H1 (cell line): ENCODE measurements at regions not wholly inside any gene's neighbourhood (a gene's known extent, or its start where the extent isn't known, plus 50 kb on each side); places are given as distances from the start of the nearest gene placed in this dataset.

Experiments used
- CTCF ChIA-PET: fragments of 300-600 bp; sonication (Branson Sonifier 250); formaldehyde crosslinking; loops from one replicate; lab custom pipeline; 2021; ENCODE audit not compliant: partially characterized antibody; lab: Charles Lee
- POLR2A ChIA-PET: fragments of 300-600 bp; sonication (Branson Sonifier 250); formaldehyde crosslinking; loops from one replicate; lab custom pipeline; 2021; ENCODE audit warnings: inconsistent platforms; ENCODE audit not compliant: partially characterized antibody; lab: Charles Lee
- DNase-seq, 2 experiments: peaks; one replicate each; pipeline versions ENCODE4 v3.0.0 to v3.0.0-alpha.2; 2010 to 2022; ENCODE audit warnings: low spot score in 2 of 2, low read depth in 1 of 2, mixed read lengths in 1 of 2
- FAIRE-seq: peaks from 2 replicates; lab custom pipeline; 2011; peaks lifted over from hg19 to GRCh38; lab: Jason Lieb, UNC
- H2AFZ ChIP-seq: 2 replicates; pipeline ENCODE4 v1.8.1; 2012; ENCODE audit warnings: low read length, inconsistent platforms
- H2AK5ac ChIP-seq: 2 replicates; pipeline ENCODE4 v1.6.1; 2013; ENCODE audit warnings: low read depth, low read length
- H2BK120ac ChIP-seq: replicated peaks from 2 replicates; pipeline ENCODE3; 2013; ENCODE audit warnings: low read depth, low read length, inconsistent platforms
- H2BK12ac ChIP-seq: 2 replicates; pipeline ENCODE4 v1.6.1; 2013; ENCODE audit warnings: low read depth, low read length
- H2BK15ac ChIP-seq: 2 replicates; pipeline ENCODE4 v1.6.1; 2013; ENCODE audit warnings: low read length
- H2BK20ac ChIP-seq: 2 replicates; pipeline ENCODE4 v1.6.1; 2013; ENCODE audit warnings: low read length
- H2BK5ac ChIP-seq: 2 replicates; pipeline ENCODE4 v1.6.1; 2013; ENCODE audit warnings: low read depth, low read length
- H3K14ac ChIP-seq: 2 replicates; pipeline ENCODE4 v1.6.1; 2013; ENCODE audit warnings: inconsistent platforms; ENCODE audit not compliant: insufficient read length
- H3K18ac ChIP-seq: 2 replicates; pipeline ENCODE4 v1.6.1; 2013; ENCODE audit warnings: low read length; ENCODE audit errors: extremely low read depth
- H3K23ac ChIP-seq: 2 replicates; pipeline ENCODE4 v1.6.1; 2013; ENCODE audit warnings: inconsistent platforms; ENCODE audit not compliant: insufficient read length
- H3K23me2 ChIP-seq: 2 replicates; pipeline ENCODE4 v1.6.1; 2013; ENCODE audit warnings: low read depth, low read length
- H3K27ac ChIP-seq: 2 replicates; pipeline ENCODE4 v1.6.1; 2011; ENCODE audit warnings: low read depth, low read length, inconsistent platforms
- H3K27me3 ChIP-seq, 4 experiments: replicated peaks in 1 of 4; 1 replicate in 1 of 4; 2 replicates in 3 of 4; pipeline versions ENCODE4 v1.6.1 to v1.8.1; 2011 to 2013; ENCODE audit warnings: low read length in 3 of 4, mild to moderate bottlenecking in 3 of 4, inconsistent platforms in 2 of 4, mixed read lengths in 2 of 4, moderate library complexity in 1 of 4; ENCODE audit not compliant: control insufficient read depth in 3 of 4, insufficient read depth in 3 of 4; ENCODE audit errors: extremely low read depth in 1 of 4
- H3K36me3 ChIP-seq, 4 experiments: 2 replicates each; pipeline versions ENCODE4 v1.6.1 to v1.8.1; 2011 to 2013; ENCODE audit warnings: mild to moderate bottlenecking in 4 of 4, low read length in 3 of 4, moderate library complexity in 2 of 4, control low read depth in 1 of 4, inconsistent platforms in 1 of 4; ENCODE audit not compliant: insufficient read depth in 4 of 4, control insufficient read depth in 2 of 4
- H3K4ac ChIP-seq: replicated peaks from 2 replicates; pipeline ENCODE3; 2013; ENCODE audit warnings: low read length, low read depth, mixed read lengths, inconsistent platforms; ENCODE audit not compliant: insufficient read length
- H3K4me1 ChIP-seq, 4 experiments: replicated peaks in 1 of 4; 1 replicate in 1 of 4; 2 replicates in 3 of 4; pipeline versions ENCODE4 v1.6.1 to v1.8.1; 2011 to 2013; ENCODE audit warnings: low read length in 3 of 4, inconsistent platforms in 2 of 4, mixed read lengths in 1 of 4; ENCODE audit not compliant: insufficient read depth in 4 of 4, control insufficient read depth in 3 of 4
- H3K4me2 ChIP-seq, 2 experiments: 2 replicates each; pipeline versions ENCODE4 v1.6.1 to v1.8.1; 2011 to 2013; ENCODE audit warnings: low read depth in 2 of 2, low read length in 2 of 2, control low read depth in 1 of 2, inconsistent platforms in 1 of 2, mild to moderate bottlenecking in 1 of 2; ENCODE audit not compliant: insufficient read depth in 1 of 2
- H3K4me3 ChIP-seq, 4 experiments: fragments of 200-600, 300-600 bp in 1 of 4; sonication (generic), shearing (Covaris generic), sonication (Bioruptor Twin) in 1 of 4; 2 replicates each; pipeline versions ENCODE4 v1.5.1 to v1.8.1; 2011 to 2016; ENCODE audit warnings: low read length in 4 of 4, low read depth in 3 of 4, control low read depth in 2 of 4, inconsistent platforms in 2 of 4, mild to moderate bottlenecking in 2 of 4, mixed read lengths in 1 of 4, moderate library complexity in 1 of 4; ENCODE audit not compliant: insufficient read depth in 2 of 4; ENCODE audit errors: extremely low read depth in 1 of 4
- H3K56ac ChIP-seq: replicated peaks from 2 replicates; pipeline ENCODE3; 2013; ENCODE audit warnings: low read depth, mild to moderate bottlenecking, mixed read lengths, low read length, inconsistent platforms; ENCODE audit not compliant: insufficient read length
- H3K79me1 ChIP-seq: 2 replicates; pipeline ENCODE4 v1.6.1; 2013; ENCODE audit warnings: low read depth, low read length, control low read depth
- H3K79me2 ChIP-seq, 2 experiments: 2 replicates each; pipeline versions ENCODE4 v1.6.1 to v1.8.1; 2012 to 2013; ENCODE audit warnings: low read length in 2 of 2, mild to moderate bottlenecking in 2 of 2, inconsistent platforms in 1 of 2; ENCODE audit not compliant: insufficient read depth in 2 of 2, control insufficient read depth in 1 of 2
- H3K9ac ChIP-seq, 4 experiments: replicated peaks in 1 of 4; 1 replicate in 1 of 4; 2 replicates in 3 of 4; pipeline versions ENCODE4 v1.6.1 to v1.8.1; 2011 to 2013; ENCODE audit warnings: low read depth in 3 of 4, low read length in 3 of 4, control low read depth in 2 of 4, mild to moderate bottlenecking in 2 of 4, moderate library complexity in 2 of 4, inconsistent platforms in 1 of 4; ENCODE audit errors: extremely low read depth in 1 of 4
- H3K9me3 ChIP-seq, 2 experiments: 2 replicates each; pipeline versions ENCODE4 v1.6.1 to v1.8.1; 2012 to 2013; ENCODE audit warnings: mild to moderate bottlenecking in 2 of 2, moderate library complexity in 2 of 2, control low read depth in 1 of 2, inconsistent platforms in 1 of 2, low read depth in 1 of 2, low read length in 1 of 2, mixed read lengths in 1 of 2; ENCODE audit not compliant: insufficient read depth in 2 of 2
- H4K20me1 ChIP-seq, 2 experiments: replicated peaks in 1 of 2; 2 replicates each; pipeline versions ENCODE3 to v1.8.1; 2011 to 2013; ENCODE audit warnings: inconsistent platforms in 2 of 2, low read length in 2 of 2, mild to moderate bottlenecking in 1 of 2; ENCODE audit not compliant: insufficient read depth in 2 of 2, control insufficient read depth in 1 of 2
- H4K5ac ChIP-seq: 2 replicates; pipeline ENCODE4 v1.6.1; 2013; ENCODE audit warnings: low read length, low read depth, mixed read lengths, inconsistent platforms; ENCODE audit not compliant: insufficient read length
- H4K8ac ChIP-seq: 2 replicates; pipeline ENCODE4 v1.8.0; 2013; ENCODE audit warnings: mild to moderate bottlenecking, moderate library complexity, low read length, inconsistent platforms; ENCODE audit not compliant: insufficient read depth; ENCODE audit errors: extremely low read depth
- H4K91ac ChIP-seq: replicated peaks from 2 replicates; pipeline ENCODE3; 2013; ENCODE audit warnings: low read length, mixed read lengths, inconsistent platforms; ENCODE audit not compliant: insufficient read length
- ASH2L ChIP-seq: fragments of 200-600, 300-600 bp; sonication (generic); IDR thresholded peaks from one replicate; pipeline ENCODE4 v1.7.1; 2017; ENCODE audit warnings: low read length
- CBX8 ChIP-seq: fragments of 300-800, 300-1000 bp; sonication (generic); IDR thresholded peaks from 2 replicates; pipeline ENCODE4 v1.7.1; 2016; ENCODE audit warnings: low read depth, low read length, borderline replicate concordance
- FOSL1 ChIP-seq: IDR thresholded peaks from 2 replicates; pipeline ENCODE4 v1.6.1; 2011; ENCODE audit warnings: mild to moderate bottlenecking, low read depth, low read length, moderate library complexity; ENCODE audit not compliant: insufficient read depth
- JUND ChIP-seq: IDR thresholded peaks from 2 replicates; pipeline ENCODE4 v1.6.1; 2011; ENCODE audit warnings: mild to moderate bottlenecking, improper control_type of control experiment, low read length
- PHF8 ChIP-seq: fragments of 200-600 bp; sonication (generic); conservative IDR thresholded peaks from 2 replicates; pipeline ENCODE4 v1.7.1; 2012; ENCODE audit warnings: low read depth, mild to moderate bottlenecking, inconsistent platforms, low read length, moderate library complexity
- RAD21 ChIP-seq, 2 experiments: IDR thresholded peaks in 1 of 2; conservative IDR thresholded peaks in 1 of 2; 2 replicates each; pipeline ENCODE4 v1.6.1; 2011; ENCODE audit warnings: low read depth in 2 of 2, low read length in 2 of 2, improper control_type of control experiment in 1 of 2, inconsistent platforms in 1 of 2, mild to moderate bottlenecking in 1 of 2, moderate library complexity in 1 of 2
- RFX5 ChIP-seq: IDR thresholded peaks from 2 replicates; pipeline ENCODE4 v1.6.1; 2011; ENCODE audit warnings: low read depth, low read length, improper control_type of control experiment, borderline replicate concordance
- SIN3A ChIP-seq, 2 experiments: IDR thresholded peaks in 1 of 2; conservative IDR thresholded peaks in 1 of 2; 2 replicates each; pipeline ENCODE4 v1.6.1; 2011 to 2012; ENCODE audit warnings: low read length in 2 of 2, improper control_type of control experiment in 1 of 2, low read depth in 1 of 2, mild to moderate bottlenecking in 1 of 2
- SP1 ChIP-seq: IDR thresholded peaks from 2 replicates; pipeline ENCODE4 v1.6.1; 2011; ENCODE audit warnings: low read depth, low read length
- SUZ12 ChIP-seq: fragments of 200-600 bp; sonication (generic); IDR thresholded peaks from 2 replicates; pipeline ENCODE4 v1.6.1; 2012; ENCODE audit warnings: mild to moderate bottlenecking, inconsistent platforms, low read length, moderate library complexity, mixed read lengths
- WGBS, 2 experiments: shearing (Covaris generic) in 1 of 2; methylation state at CpG; one replicate each; pipeline versions ENCODE4 v1.1.6 to v1.1.7; 2013 to 2015; ENCODE audit warnings: low lambda C conversion rate in 2 of 2, mixed read lengths in 2 of 2, inconsistent platforms in 1 of 2, low coverage in 1 of 2, missing lambda C conversion rate in 1 of 2; ENCODE audit not compliant: insufficient replicate concordance in 2 of 2, insufficient coverage in 1 of 2, insufficient read length in 1 of 2; ENCODE audit errors: extremely low coverage in 1 of 2, missing lambda C conversion rate in 1 of 2; 5-methylcytosine and 5-hydroxymethylcytosine counted together
- TF ChIP-seq, protein P1 (sequence below): IDR thresholded peaks from 2 replicates; pipeline ENCODE4 v1.6.1; 2011; ENCODE audit warnings: low read length, improper control_type of control experiment

DNA sequence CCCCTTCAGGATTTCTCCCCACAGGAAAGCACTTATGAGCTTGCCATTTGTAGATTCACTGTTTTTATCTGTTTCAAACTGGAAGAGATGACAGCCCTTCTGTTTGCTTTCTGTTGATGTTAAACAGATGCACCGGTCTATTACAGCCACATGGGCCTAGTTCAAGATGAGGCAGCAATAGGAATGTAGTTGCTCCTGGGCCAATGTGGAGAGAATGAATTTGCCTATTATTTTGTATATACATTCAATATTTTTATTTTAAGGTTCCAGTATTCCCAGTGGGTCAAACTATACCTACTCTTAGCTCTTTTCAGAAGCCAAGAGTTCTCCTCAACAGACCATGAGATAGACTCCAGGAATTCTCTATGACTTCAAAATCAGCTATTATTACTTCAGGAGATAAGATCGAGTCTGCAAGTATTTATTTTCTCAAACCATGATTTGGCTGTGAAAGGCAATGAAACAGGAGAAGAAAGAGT, 461.6 kb downstream of the RASEF start:
- no peaks in the 10 kb centered on the region; the same call in 1 of the 2 replicates for H3K79me1 ChIP-seq
- no peaks in the 10 kb centered on the region for H3K27me3 ChIP-seq
- no peak overlapping the region for H2BK120ac ChIP-seq
- no peak overlapping the region for H3K23ac ChIP-seq
- no peak for FAIRE-seq
- no peaks in the 10 kb centered on the region for H3K9me3 ChIP-seq
- H2BK12ac ChIP-seq: no peak overlapping the region
- no peak overlapping the region for H2BK15ac ChIP-seq
- H4K8ac ChIP-seq: no peak overlapping the region
- H2BK20ac ChIP-seq: no peak overlapping the region
- DNase-seq: no peak
- H3K18ac ChIP-seq: no peak overlapping the region
- H3K14ac ChIP-seq: no peak overlapping the region
- H2AFZ ChIP-seq: no peak overlapping the region
- 88% methylated on average over 2 of the region's 2 CpGs; no CpG with 5 or more reads in 1 of the 2 experiments for WGBS, 2 experiments
- POLR2A ChIA-PET: no interaction called here
- H3K4me3 ChIP-seq: no peak overlapping the region
- no peak overlapping the region for H2BK5ac ChIP-seq
- CTCF ChIA-PET: interaction anchor here (0.6 to 2.1 kb wide), 4 partner anchors 9 to 634 kb away, joined by 3 to 6 read pairs (median 3); no protein-coding TSS in a partner anchor
- no peak overlapping the region for H4K91ac ChIP-seq
- H3K4me2 ChIP-seq: no peak overlapping the region
- H2AK5ac ChIP-seq: no peak overlapping the region
- H3K27ac ChIP-seq: no peak overlapping the region
- no peaks in the 10 kb centered on the region for H3K4me1 ChIP-seq
- no peaks in the 10 kb centered on the region for H3K79me2 ChIP-seq
- no peaks in the 10 kb centered on the region; the same call in 1 of the 2 replicates for H3K23me2 ChIP-seq
- H3K4ac ChIP-seq: no peak overlapping the region
- H4K5ac ChIP-seq: no peak overlapping the region
- no peak overlapping the region for H3K56ac ChIP-seq
- H3K9ac ChIP-seq: no peak overlapping the region
- no peaks in the 10 kb centered on the region for H3K36me3 ChIP-seq
- no peaks in the 10 kb centered on the region for H4K20me1 ChIP-seq
- TF ChIP-seq ASH2L: no peak
- no peak for TF ChIP-seq SUZ12
- TF ChIP-seq PHF8: no peak
- TF ChIP-seq, protein P1, sequence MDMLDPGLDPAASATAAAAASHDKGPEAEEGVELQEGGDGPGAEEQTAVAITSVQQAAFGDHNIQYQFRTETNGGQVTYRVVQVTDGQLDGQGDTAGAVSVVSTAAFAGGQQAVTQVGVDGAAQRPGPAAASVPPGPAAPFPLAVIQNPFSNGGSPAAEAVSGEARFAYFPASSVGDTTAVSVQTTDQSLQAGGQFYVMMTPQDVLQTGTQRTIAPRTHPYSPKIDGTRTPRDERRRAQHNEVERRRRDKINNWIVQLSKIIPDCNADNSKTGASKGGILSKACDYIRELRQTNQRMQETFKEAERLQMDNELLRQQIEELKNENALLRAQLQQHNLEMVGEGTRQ: no peak
- TF ChIP-seq SP1: no peak
- no peak for TF ChIP-seq RAD21 (IDR thresholded peaks at IDR 0.05 in 1 of 2, conservative IDR thresholded peaks at IDR 0.05 in 1 of 2; ENCODE audit: low read depth in 2 of 2, low read length in 2 of 2)
- TF ChIP-seq RFX5: no peak
- no peak for TF ChIP-seq JUND
- TF ChIP-seq CBX8: no peak
- TF ChIP-seq FOSL1: no peak
- TF ChIP-seq SIN3A (conservative IDR thresholded peaks at IDR 0.05 in 1 of 2, IDR thresholded peaks at IDR 0.05 in 1 of 2; ENCODE audit: low read depth in 1 of 2, low read length in 2 of 2): no peak
